H9 (cell line): ENCODE measurements at regions not wholly inside any gene's neighbourhood (a gene's known extent, or its start where the extent isn't known, plus 50 kb on each side); places are given as distances from the start of the nearest gene placed in this dataset.
A peak's percentile ranks its signal among the peaks of the same experiment; 100 is the strongest.

ENCODE experiments used
- DNase-seq: peaks from one replicate; pipeline ENCODE4 v3.0.0-alpha.2; 2017
- H2AFZ ChIP-seq: one replicate; pipeline ENCODE4 v1.6.1; 2013; ENCODE audit warnings: mild to moderate bottlenecking, low read length, control low read depth, moderate library complexity
- H2AK5ac ChIP-seq: 2 replicates; pipeline ENCODE4 v1.6.1; 2013; ENCODE audit warnings: low read length, control low read depth, mixed read lengths; ENCODE audit not compliant: insufficient read length
- H2BK120ac ChIP-seq: one replicate; pipeline ENCODE4 v1.6.1; 2013; ENCODE audit warnings: low read depth, mild to moderate bottlenecking, low read length, control low read depth, inconsistent platforms; ENCODE audit not compliant: poor library complexity, severe bottlenecking
- H2BK12ac ChIP-seq: 2 replicates; pipeline ENCODE4 v1.6.1; 2013; ENCODE audit warnings: low read length, control low read depth, mixed read lengths, low read depth; ENCODE audit not compliant: insufficient read length
- H2BK15ac ChIP-seq: 2 replicates; pipeline ENCODE4 v1.6.1; 2013; ENCODE audit warnings: low read depth, low read length, control low read depth
- H2BK20ac ChIP-seq: one replicate; pipeline ENCODE4 v1.6.1; 2013; ENCODE audit warnings: low read depth, mild to moderate bottlenecking, low read length, control low read depth, inconsistent platforms; ENCODE audit not compliant: poor library complexity, severe bottlenecking
- H2BK5ac ChIP-seq: 2 replicates; pipeline ENCODE4 v1.6.1; 2013; ENCODE audit warnings: low read length, control low read depth, mixed read lengths; ENCODE audit not compliant: insufficient read length
- H3K14ac ChIP-seq: 2 replicates; pipeline ENCODE4 v1.6.1; 2013; ENCODE audit warnings: low read length, control low read depth; ENCODE audit not compliant: insufficient read depth
- H3K18ac ChIP-seq: 2 replicates; pipeline ENCODE4 v1.6.1; 2013; ENCODE audit warnings: low read depth, mild to moderate bottlenecking, mixed read lengths, low read length, control low read depth; ENCODE audit not compliant: insufficient read length
- H3K23ac ChIP-seq: 2 replicates; pipeline ENCODE4 v1.6.1; 2013; ENCODE audit warnings: low read length, control low read depth, mixed read lengths, low read depth; ENCODE audit not compliant: insufficient read length
- H3K23me2 ChIP-seq: 2 replicates; pipeline ENCODE4 v1.6.1; 2013; ENCODE audit warnings: low read depth, mild to moderate bottlenecking, mixed read lengths, low read length, control low read depth; ENCODE audit not compliant: insufficient read length, poor library complexity, severe bottlenecking
- H3K27ac ChIP-seq: 2 replicates; pipeline ENCODE4 v1.5.1; 2013; ENCODE audit warnings: low read length, control low read depth, mixed read lengths, low read depth; ENCODE audit not compliant: insufficient read length
- H3K27me3 ChIP-seq: 2 replicates; pipeline ENCODE4 v1.6.1; 2013; ENCODE audit warnings: low read length, control low read depth, inconsistent platforms; ENCODE audit not compliant: insufficient read depth
- H3K4ac ChIP-seq: 2 replicates; pipeline ENCODE4 v1.6.1; 2013; ENCODE audit warnings: low read depth, mild to moderate bottlenecking, control low read depth, inconsistent platforms, low read length, moderate library complexity
- H3K4me1 ChIP-seq: 2 replicates; pipeline ENCODE4 v1.6.1; 2013; ENCODE audit warnings: low read length, control low read depth, inconsistent platforms; ENCODE audit not compliant: insufficient read depth
- H3K4me2 ChIP-seq: 2 replicates; pipeline ENCODE4 v1.6.1; 2013; ENCODE audit warnings: low read length, control low read depth, mixed read lengths; ENCODE audit not compliant: insufficient read length, insufficient read depth
- H3K56ac ChIP-seq: 2 replicates; pipeline ENCODE4 v1.6.1; 2013; ENCODE audit warnings: low read depth, mild to moderate bottlenecking, mixed read lengths, low read length, control low read depth; ENCODE audit not compliant: insufficient read length
- H3K79me1 ChIP-seq: 2 replicates; pipeline ENCODE4 v1.6.1; 2013; ENCODE audit warnings: low read depth, mild to moderate bottlenecking, moderate library complexity, low read length, control low read depth, inconsistent platforms; ENCODE audit not compliant: insufficient read depth, poor library complexity, severe bottlenecking
- H3K79me2 ChIP-seq: 2 replicates; pipeline ENCODE4 v1.6.1; 2013; ENCODE audit warnings: low read length, control low read depth, inconsistent platforms; ENCODE audit not compliant: insufficient read depth
- H3K9ac ChIP-seq: 2 replicates; pipeline ENCODE4 v1.6.1; 2013; ENCODE audit warnings: low read length, control low read depth, mixed read lengths; ENCODE audit not compliant: insufficient read length; ENCODE audit errors: extremely low read depth
- H3K9me3 ChIP-seq: one replicate; pipeline ENCODE4 v1.6.1; 2013; ENCODE audit warnings: low read depth, low read length, inconsistent platforms; ENCODE audit not compliant: control insufficient read depth
- H3T11ph ChIP-seq: one replicate; pipeline ENCODE4 v1.6.1; 2013; ENCODE audit warnings: mild to moderate bottlenecking, low read length, control low read depth, inconsistent platforms
- H4K20me1 ChIP-seq: one replicate; pipeline ENCODE4 v1.6.1; 2013; ENCODE audit not compliant: control insufficient read depth, insufficient read length, insufficient read depth
- H4K5ac ChIP-seq: 2 replicates; pipeline ENCODE4 v1.6.1; 2013; ENCODE audit warnings: low read depth, mild to moderate bottlenecking, mixed read lengths, low read length, control low read depth; ENCODE audit not compliant: insufficient read length
- H4K8ac ChIP-seq: replicated peaks from 2 replicates; pipeline ENCODE4 v1.6.1; 2013; ENCODE audit warnings: low read length, control low read depth, mixed read lengths, low read depth; ENCODE audit not compliant: insufficient read length
- H4K91ac ChIP-seq: 2 replicates; pipeline ENCODE4 v1.6.1; 2013; ENCODE audit warnings: low read depth, mild to moderate bottlenecking, moderate library complexity, mixed read lengths, low read length, control low read depth; ENCODE audit not compliant: insufficient read length
- H3K27ac Mint-ChIP-seq, 3 experiments: 2 replicates in 2 of 3; 3 replicates in 1 of 3; pipeline ENCODE4 v1.8.0; 2020 to 2021; ENCODE audit warnings: mixed read lengths in 3 of 3, mild to moderate bottlenecking in 1 of 3, moderate library complexity in 1 of 3
- H3K27me3 Mint-ChIP-seq: 2 replicates; pipeline ENCODE4 v1.8.0; 2021; ENCODE audit warnings: low read depth, mild to moderate bottlenecking, moderate library complexity, mixed read lengths
- H3K36me3 Mint-ChIP-seq, 3 experiments: 2 replicates in 2 of 3; 3 replicates in 1 of 3; pipeline ENCODE4 v1.8.0; 2020 to 2021; ENCODE audit warnings: low read depth in 3 of 3, mixed read lengths in 3 of 3; ENCODE audit not compliant: insufficient read depth in 1 of 3
- H3K4me1 Mint-ChIP-seq, 2 experiments: 2 replicates each; pipeline ENCODE4 v1.8.0; 2020; ENCODE audit warnings: mixed read lengths in 2 of 2
- H3K4me3 Mint-ChIP-seq, 2 experiments: 2 replicates in 1 of 2; 3 replicates in 1 of 2; pipeline ENCODE4 v1.8.0; 2020 to 2021; ENCODE audit warnings: mild to moderate bottlenecking in 2 of 2, mixed read lengths in 2 of 2, moderate library complexity in 1 of 2
- H3K9me3 Mint-ChIP-seq, 2 experiments: 2 replicates in 1 of 2; 3 replicates in 1 of 2; pipeline ENCODE4 v1.8.0; 2020; ENCODE audit warnings: mild to moderate bottlenecking in 2 of 2, mixed read lengths in 2 of 2, moderate library complexity in 1 of 2
- WGBS: extraction: QIAGEN DNeasy Blood & Tissue Kit; methylation state at CpG from one replicate; pipeline ENCODE4 v1.1.7; 2013; ENCODE audit warnings: missing lambda C conversion rate, low lambda C conversion rate, mixed read lengths; ENCODE audit not compliant: insufficient read length; ENCODE audit errors: extremely low coverage; 5-methylcytosine and 5-hydroxymethylcytosine counted together
- TF ChIP-seq, protein P1 (sequence below): fragments of 200-600 bp; sonication (generic); conservative IDR thresholded peaks from 3 replicates; pipeline ENCODE4 v1.8.0; 2021; ENCODE audit warnings: antibody characterized with exemption, mild to moderate bottlenecking

GRCh38 chr2:126802316-126802715 lies 96.4 kb upstream of the TEX51 start:
- no peaks in the 10 kb centered on the region for H3K4me1 ChIP-seq
- H3K56ac ChIP-seq: no peak overlapping the region
- H3K79me1 ChIP-seq: no peaks in the 10 kb centered on the region
- H4K91ac ChIP-seq: no peak overlapping the region
- TF ChIP-seq, protein P1, sequence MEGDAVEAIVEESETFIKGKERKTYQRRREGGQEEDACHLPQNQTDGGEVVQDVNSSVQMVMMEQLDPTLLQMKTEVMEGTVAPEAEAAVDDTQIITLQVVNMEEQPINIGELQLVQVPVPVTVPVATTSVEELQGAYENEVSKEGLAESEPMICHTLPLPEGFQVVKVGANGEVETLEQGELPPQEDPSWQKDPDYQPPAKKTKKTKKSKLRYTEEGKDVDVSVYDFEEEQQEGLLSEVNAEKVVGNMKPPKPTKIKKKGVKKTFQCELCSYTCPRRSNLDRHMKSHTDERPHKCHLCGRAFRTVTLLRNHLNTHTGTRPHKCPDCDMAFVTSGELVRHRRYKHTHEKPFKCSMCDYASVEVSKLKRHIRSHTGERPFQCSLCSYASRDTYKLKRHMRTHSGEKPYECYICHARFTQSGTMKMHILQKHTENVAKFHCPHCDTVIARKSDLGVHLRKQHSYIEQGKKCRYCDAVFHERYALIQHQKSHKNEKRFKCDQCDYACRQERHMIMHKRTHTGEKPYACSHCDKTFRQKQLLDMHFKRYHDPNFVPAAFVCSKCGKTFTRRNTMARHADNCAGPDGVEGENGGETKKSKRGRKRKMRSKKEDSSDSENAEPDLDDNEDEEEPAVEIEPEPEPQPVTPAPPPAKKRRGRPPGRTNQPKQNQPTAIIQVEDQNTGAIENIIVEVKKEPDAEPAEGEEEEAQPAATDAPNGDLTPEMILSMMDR: no peak
- H3K23ac ChIP-seq: no peak overlapping the region
- no peak overlapping the region for H4K5ac ChIP-seq
- Mint-ChIP-seq H3K4me3 (no peak overlapping the region), H3K27me3 (peaks cover 11% of the 10 kb centered on the region), H3K9me3 (no peaks in the 10 kb centered on the region), H3K36me3 (no peaks in the 10 kb centered on the region), H3K27ac (no peak overlapping the region), H3K4me1 (peaks cover 17 to 19% of the 10 kb centered on the region in 2 experiments)
- no peak overlapping the region for H2BK12ac ChIP-seq
- H3K9ac ChIP-seq: no peak overlapping the region
- H3K4me2 ChIP-seq: no peak overlapping the region
- H3K4ac ChIP-seq: no peak overlapping the region
- H2BK120ac ChIP-seq: no peak overlapping the region
- no peaks in the 10 kb centered on the region for H3K23me2 ChIP-seq
- DNase-seq: peak; percentile 31
- H3K9me3 ChIP-seq: no peaks in the 10 kb centered on the region
- no CpG with 5 or more reads among the region's 7 CpGs for WGBS
- no peak overlapping the region for H3K18ac ChIP-seq
- no peaks in the 10 kb centered on the region for H3K79me2 ChIP-seq
- no peak overlapping the region for H2AFZ ChIP-seq
- H2BK15ac ChIP-seq: no peak overlapping the region
- no peak overlapping the region for H2BK5ac ChIP-seq
- H3K14ac ChIP-seq: no peak overlapping the region
- H2AK5ac ChIP-seq: no peak overlapping the region
- H4K8ac ChIP-seq: no peak overlapping the region
- H4K20me1 ChIP-seq: peaks cover 4% of the 10 kb centered on the region
- no peak overlapping the region for H2BK20ac ChIP-seq
- no peak overlapping the region for H3K27ac ChIP-seq
- no peaks in the 10 kb centered on the region for H3K27me3 ChIP-seq
- no peak overlapping the region for H3T11ph ChIP-seq
